HCT116 (cell line): ENCODE measurements at regions not wholly inside any gene's neighbourhood (a gene's known extent, or its start where the extent isn't known, plus 50 kb on each side); places are given as distances from the start of the nearest gene placed in this dataset.

ENCODE experiments used
- ATAC-seq: fragments of 200-7000 bp; cut with Tn5 transposase; 2 replicates; pipeline ENCODE4 v1.9.1; 2020; ENCODE audit warnings: mild to moderate bottlenecking, moderate library complexity
- BruUV-seq: library from RNA; stranded (reverse); fragments of 400-500 nt; replicated peaks from 2 replicates; lab custom pipeline; 2021; lab: Mats Ljungman, UMichigan
- CTCF ChIA-PET: fragments of 300-600 bp; sonication (Branson Sonifier 250); formaldehyde crosslinking; loops from one replicate; lab custom pipeline; 2021; ENCODE audit warnings: antibody characterized with exemption; lab: Charles Lee
- POLR2A ChIA-PET: fragments of 300-600, 350-600 bp; sonication (Branson Sonifier 250); formaldehyde crosslinking; loops from one replicate; lab custom pipeline; 2021; ENCODE audit warnings: antibody characterized with exemption; lab: Charles Lee
- RAD21 ChIA-PET, 2 experiments: fragments of 300-600 bp; sonication (Branson Sonifier 250); formaldehyde crosslinking; loops; one replicate each; lab custom pipeline; 2023; ENCODE audit warnings: low total read pairs in 2 of 2; ENCODE audit not compliant: uncharacterized antibody in 2 of 2, unreplicated experiment in 2 of 2, low non-redundant PET in 1 of 2; lab: Charles Lee
- DNase-seq: peaks from one replicate; pipeline ENCODE4 v3.0.0-alpha.2; 2010; ENCODE audit warnings: low read depth, low spot score
- H2AFZ ChIP-seq: fragments of 200-600 bp; shearing (Covaris generic), sonication (generic); 2 replicates; pipeline ENCODE4 v1.6.1; 2017; ENCODE audit warnings: low read depth, mixed run types, mixed read lengths, antibody characterized with exemption, low read length; ENCODE audit not compliant: poor library complexity, severe bottlenecking
- H3K27ac ChIP-seq: 2 replicates; pipeline ENCODE4 v1.5.1; 2012; ENCODE audit warnings: low read depth, low read length
- H3K27me3 ChIP-seq: fragments of 200-600 bp; sonication (generic); 2 replicates; pipeline ENCODE4 v1.6.1; 2016; ENCODE audit warnings: mixed run types, low read length, mixed read lengths; ENCODE audit not compliant: insufficient read depth
- H3K36me3 ChIP-seq, 2 experiments: fragments of 200-500 bp in 1 of 2; fragments of 200-600 bp in 1 of 2; sonication (Bioruptor generic) in 1 of 2; sonication (generic) in 1 of 2; 2 replicates each; pipeline versions ENCODE4 v1.5.1 to v1.6.1; 2014 to 2016; ENCODE audit warnings: low read length in 2 of 2, inconsistent platforms in 1 of 2, mixed read lengths in 1 of 2, mixed run types in 1 of 2; ENCODE audit not compliant: insufficient read depth in 2 of 2, control insufficient read depth in 1 of 2
- H3K4me1 ChIP-seq, 2 experiments: fragments of 200-600 bp in 1 of 2; sonication (generic) in 1 of 2; 2 replicates each; pipeline versions ENCODE4 v1.5.1 to v1.6.1; 2012 to 2017; ENCODE audit warnings: low read length in 2 of 2, inconsistent platforms in 1 of 2, mild to moderate bottlenecking in 1 of 2, mixed read lengths in 1 of 2, mixed run types in 1 of 2, moderate library complexity in 1 of 2; ENCODE audit not compliant: insufficient read depth in 2 of 2, control insufficient read depth in 1 of 2
- H3K4me2 ChIP-seq: fragments of 200-600 bp; sonication (generic); 2 replicates; pipeline ENCODE4 v1.6.1; 2017; ENCODE audit warnings: mixed run types, low read length, mixed read lengths
- H3K4me3 ChIP-seq, 2 experiments: fragments of 200-600 bp in 1 of 2; sonication (generic) in 1 of 2; replicated peaks in 1 of 2; 2 replicates each; pipeline ENCODE4 v1.5.1; 2011 to 2016; ENCODE audit warnings: low read length in 2 of 2, control low read depth in 1 of 2, low read depth in 1 of 2, mild to moderate bottlenecking in 1 of 2, mixed read lengths in 1 of 2, mixed run types in 1 of 2
- H3K79me2 ChIP-seq: fragments of 200-600 bp; sonication (generic); 2 replicates; pipeline ENCODE4 v1.6.1; 2017; ENCODE audit warnings: mild to moderate bottlenecking, mixed run types, low read length, moderate library complexity, mixed read lengths; ENCODE audit not compliant: insufficient read depth
- H3K9ac ChIP-seq: fragments of 200-600 bp; sonication (generic); 2 replicates; pipeline ENCODE4 v1.6.1; 2016; ENCODE audit warnings: low read length, mixed read lengths
- H3K9me2 ChIP-seq: fragments of 200-600 bp; sonication (generic), shearing (Covaris generic); 2 replicates; pipeline ENCODE4 v1.6.1; 2017; ENCODE audit warnings: mixed run types, mild to moderate bottlenecking, moderate library complexity; ENCODE audit not compliant: insufficient read depth
- H3K9me3 ChIP-seq, 2 experiments: fragments of 200-500 bp in 1 of 2; fragments of 200-600 bp in 1 of 2; sonication (Bioruptor generic) in 1 of 2; sonication (generic) in 1 of 2; 2 replicates each; pipeline ENCODE4 v1.6.1; 2014 to 2017; ENCODE audit warnings: low read length in 2 of 2, mixed read lengths in 2 of 2, inconsistent platforms in 1 of 2, low read depth in 1 of 2, mild to moderate bottlenecking in 1 of 2, mixed run types in 1 of 2, moderate library complexity in 1 of 2; ENCODE audit not compliant: control insufficient read depth in 1 of 2, insufficient read depth in 1 of 2
- H4K20me1 ChIP-seq: fragments of 200-600 bp; sonication (generic), shearing (Covaris generic); 2 replicates; pipeline ENCODE4 v1.6.1; 2017; ENCODE audit warnings: mixed run types, mild to moderate bottlenecking, moderate library complexity; ENCODE audit not compliant: insufficient read depth
- ATF3 ChIP-seq: IDR thresholded peaks from 2 replicates; pipeline ENCODE4 v1.6.1; 2012
- CEBPB ChIP-seq: IDR thresholded peaks from 2 replicates; pipeline ENCODE4 v1.6.1; 2012; ENCODE audit warnings: low read depth
- EGR1 ChIP-seq: IDR thresholded peaks from 2 replicates; pipeline ENCODE4 v1.6.1; 2012; ENCODE audit warnings: low read depth
- ELF1 ChIP-seq: IDR thresholded peaks from 2 replicates; pipeline ENCODE4 v1.6.1; 2012; ENCODE audit warnings: low read depth, borderline replicate concordance
- FOSL1 ChIP-seq: IDR thresholded peaks from 2 replicates; pipeline ENCODE4 v1.6.1; 2012; ENCODE audit warnings: low read depth
- JUND ChIP-seq: IDR thresholded peaks from 2 replicates; pipeline ENCODE4 v1.6.1; 2012
- RAD21 ChIP-seq: IDR thresholded peaks from 2 replicates; pipeline ENCODE4 v1.6.1; 2012; ENCODE audit warnings: low read depth, mild to moderate bottlenecking
- SIN3A ChIP-seq: IDR thresholded peaks from 2 replicates; pipeline ENCODE4 v1.6.1; 2012; ENCODE audit warnings: low read depth
- YY1 ChIP-seq: IDR thresholded peaks from 2 replicates; pipeline ENCODE4 v1.6.1; 2011; ENCODE audit warnings: low read length, low read depth, moderate library complexity, mild to moderate bottlenecking; ENCODE audit not compliant: insufficient replicate concordance; ENCODE audit errors: extremely low read depth
- intact Hi-C: fragments of 100-400 bp; cut with micrococcal nuclease; formaldehyde crosslinking; loops from 2 replicates; pipeline ENCODE4 v1.10.0; 2022
- TF ChIP-seq, protein P1 (sequence below): IDR thresholded peaks from 2 replicates; pipeline ENCODE4 v1.6.1; 2012
- TF ChIP-seq, protein P2 (sequence below): IDR thresholded peaks from 2 replicates; pipeline ENCODE4 v1.6.1; 2011; ENCODE audit warnings: mild to moderate bottlenecking, low read length, moderate library complexity; ENCODE audit not compliant: insufficient replicate concordance; ENCODE audit errors: extremely low read depth

- ChIA-PET POLR2A (no interaction called here), RAD21 (no interaction called here), CTCF (no interaction called here)
- Histone ChIP-seq H3K79me2 (no peaks in the 10 kb centered on the region), H3K4me1 (no peaks in the 10 kb centered on the region), H3K36me3 (no peaks in the 10 kb centered on the region), H3K4me2 (no peak overlapping the region), H3K9me2 (no peaks in the 10 kb centered on the region), H3K9ac (no peak overlapping the region), H3K27ac (no peak overlapping the region), H3K9me3 (peaks cover 6 to 12% of the 10 kb centered on the region in 2 experiments; a peak in 2 of 4 replicates), H4K20me1 (no peaks in the 10 kb centered on the region), H2AFZ (no peak overlapping the region), H3K27me3 (no peaks in the 10 kb centered on the region), H3K4me3 (no peak overlapping the region)
- ATAC-seq (no peak), DNase-seq (no peak)
- intact Hi-C loops, result no loop called here
- TF ChIP-seq ELF1 (no peak), ATF3 (no peak), RAD21 (no peak), FOSL1 (no peak), SIN3A (no peak), JUND (no peak), EGR1 (no peak), CEBPB (no peak), YY1 (no peak)
- TF ChIP-seq, protein P1, sequence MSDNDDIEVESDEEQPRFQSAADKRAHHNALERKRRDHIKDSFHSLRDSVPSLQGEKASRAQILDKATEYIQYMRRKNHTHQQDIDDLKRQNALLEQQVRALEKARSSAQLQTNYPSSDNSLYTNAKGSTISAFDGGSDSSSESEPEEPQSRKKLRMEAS, result no peak
- TF ChIP-seq, protein P2, sequence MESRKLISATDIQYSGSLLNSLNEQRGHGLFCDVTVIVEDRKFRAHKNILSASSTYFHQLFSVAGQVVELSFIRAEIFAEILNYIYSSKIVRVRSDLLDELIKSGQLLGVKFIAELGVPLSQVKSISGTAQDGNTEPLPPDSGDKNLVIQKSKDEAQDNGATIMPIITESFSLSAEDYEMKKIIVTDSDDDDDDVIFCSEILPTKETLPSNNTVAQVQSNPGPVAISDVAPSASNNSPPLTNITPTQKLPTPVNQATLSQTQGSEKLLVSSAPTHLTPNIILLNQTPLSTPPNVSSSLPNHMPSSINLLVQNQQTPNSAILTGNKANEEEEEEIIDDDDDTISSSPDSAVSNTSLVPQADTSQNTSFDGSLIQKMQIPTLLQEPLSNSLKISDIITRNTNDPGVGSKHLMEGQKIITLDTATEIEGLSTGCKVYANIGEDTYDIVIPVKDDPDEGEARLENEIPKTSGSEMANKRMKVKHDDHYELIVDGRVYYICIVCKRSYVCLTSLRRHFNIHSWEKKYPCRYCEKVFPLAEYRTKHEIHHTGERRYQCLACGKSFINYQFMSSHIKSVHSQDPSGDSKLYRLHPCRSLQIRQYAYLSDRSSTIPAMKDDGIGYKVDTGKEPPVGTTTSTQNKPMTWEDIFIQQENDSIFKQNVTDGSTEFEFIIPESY, result no peak
- no TSS peak for BruUV-seq
Measured at GRCh38 chr2:122643725-122644329, 888.4 kb downstream of the TSN start.
